ENCODE measurements at regions not wholly inside any gene's neighbourhood (a gene's known extent, or its start where the extent isn't known, plus 50 kb on each side); places are given as distances from the start of the nearest gene placed in this dataset.

DNA sequence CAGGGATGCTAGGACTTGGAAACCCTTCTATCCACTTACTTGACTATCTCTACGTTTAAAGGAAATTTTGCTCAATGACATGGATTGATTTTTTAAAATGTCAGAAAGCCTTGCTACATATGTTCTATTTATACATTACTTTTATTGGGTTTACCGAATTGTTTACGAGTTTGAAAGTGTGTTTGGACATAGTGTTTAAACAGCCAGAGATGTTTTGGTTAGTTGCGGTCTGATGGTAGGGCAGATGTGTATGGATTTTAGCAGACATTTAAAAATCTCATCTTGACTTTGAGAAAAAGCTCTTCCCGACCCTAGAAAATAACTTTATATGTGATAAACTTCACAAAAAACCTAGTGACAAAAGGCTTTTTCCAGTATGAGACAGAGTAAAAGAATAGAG is 513.7 kb downstream of the PLA2G4A start:
- no peaks in the 10 kb centered on the region for H3K27me3 Mint-ChIP-seq (ENCODE audit: low read depth)
- H3K4me3 Mint-ChIP-seq, result no peak overlapping the region
- peaks cover 3% of the 10 kb centered on the region for H3K9me3 Mint-ChIP-seq
- no peak overlapping the region for H3K27ac Mint-ChIP-seq
- H3K4me1 Mint-ChIP-seq (ENCODE audit: low read depth), result no peaks in the 10 kb centered on the region
- H3K36me3 Mint-ChIP-seq (ENCODE audit: low read depth), result no peaks in the 10 kb centered on the region

DNA sequence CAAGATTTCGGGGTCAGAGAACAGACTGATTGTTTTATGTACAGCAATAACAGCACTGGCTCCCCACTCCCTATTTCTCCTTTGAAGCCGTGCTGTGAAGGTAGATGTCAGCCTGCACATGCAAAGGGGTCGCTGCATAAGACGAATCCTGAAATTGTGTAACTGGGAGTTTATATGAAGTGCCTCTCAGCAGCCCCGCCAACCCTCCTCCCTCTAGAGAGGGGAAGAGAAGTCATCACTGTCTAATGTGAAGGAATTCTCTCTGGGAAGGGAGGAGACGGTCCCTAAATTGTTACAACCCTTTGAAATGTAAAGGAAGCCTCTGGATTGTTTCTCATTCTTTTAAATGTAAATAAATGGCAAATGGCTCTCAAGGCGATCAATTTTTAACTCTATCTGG is 545.3 kb downstream of the PLA2G4A start:
- Mint-ChIP-seq H3K27me3 (ENCODE audit: low read depth) (no peaks in the 10 kb centered on the region), H3K9me3 (no peaks in the 10 kb centered on the region), H3K27ac (no peak overlapping the region), H3K4me1 (ENCODE audit: low read depth) (no peaks in the 10 kb centered on the region), H3K4me3 (no peak overlapping the region), H3K36me3 (ENCODE audit: low read depth) (no peaks in the 10 kb centered on the region)

DNA sequence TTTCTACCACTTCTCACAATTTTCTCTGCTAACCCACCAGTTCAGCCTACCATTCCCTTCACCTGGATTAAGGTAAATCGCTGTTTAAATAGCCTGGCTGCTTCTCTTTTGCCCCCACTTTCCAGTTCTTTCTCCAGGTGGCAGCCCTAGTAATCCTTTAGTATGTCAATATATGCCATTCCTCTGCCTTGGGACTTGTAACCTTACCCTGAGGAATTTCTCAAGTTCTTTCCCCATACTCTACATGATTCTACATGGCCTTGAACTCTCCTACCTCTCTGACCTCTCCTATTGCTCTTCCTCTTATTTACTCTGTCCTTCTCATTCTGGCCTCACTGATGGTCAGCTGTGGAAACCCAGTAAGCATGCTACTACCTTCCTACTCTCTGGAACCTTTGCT is 546.0 kb downstream of the PLA2G4A start:
- H3K4me1 Mint-ChIP-seq (ENCODE audit: low read depth), result no peaks in the 10 kb centered on the region
- H3K36me3 Mint-ChIP-seq (ENCODE audit: low read depth), result no peaks in the 10 kb centered on the region
- no peak overlapping the region for H3K27ac Mint-ChIP-seq
- no peak overlapping the region for H3K4me3 Mint-ChIP-seq
- no peaks in the 10 kb centered on the region for H3K9me3 Mint-ChIP-seq
- H3K27me3 Mint-ChIP-seq (ENCODE audit: low read depth), result no peaks in the 10 kb centered on the region

DNA sequence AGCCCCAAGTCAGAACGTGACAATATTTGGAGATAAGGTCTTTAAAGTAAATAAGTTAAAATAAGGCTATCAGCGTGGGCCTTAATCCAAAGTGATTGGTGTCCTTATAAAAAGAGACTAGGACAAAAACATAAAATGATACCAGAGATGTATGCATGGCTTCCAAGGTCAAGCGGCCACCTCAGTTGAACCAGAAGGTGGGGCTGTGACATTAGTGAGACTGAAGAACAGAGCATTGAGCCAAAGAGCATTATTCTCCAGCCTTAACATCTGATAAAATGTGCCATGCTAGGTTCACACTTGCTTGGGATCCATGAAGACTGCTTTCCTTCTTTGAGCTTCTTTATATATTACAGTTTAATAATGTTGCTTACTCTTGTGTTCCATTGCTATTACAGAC is 554.6 kb downstream of the PLA2G4A start:
- Mint-ChIP-seq H3K27ac (no peak overlapping the region), H3K36me3 (ENCODE audit: low read depth) (no peaks in the 10 kb centered on the region), H3K27me3 (ENCODE audit: low read depth) (no peaks in the 10 kb centered on the region), H3K4me1 (ENCODE audit: low read depth) (no peaks in the 10 kb centered on the region), H3K4me3 (no peak overlapping the region), H3K9me3 (no peaks in the 10 kb centered on the region)

DNA sequence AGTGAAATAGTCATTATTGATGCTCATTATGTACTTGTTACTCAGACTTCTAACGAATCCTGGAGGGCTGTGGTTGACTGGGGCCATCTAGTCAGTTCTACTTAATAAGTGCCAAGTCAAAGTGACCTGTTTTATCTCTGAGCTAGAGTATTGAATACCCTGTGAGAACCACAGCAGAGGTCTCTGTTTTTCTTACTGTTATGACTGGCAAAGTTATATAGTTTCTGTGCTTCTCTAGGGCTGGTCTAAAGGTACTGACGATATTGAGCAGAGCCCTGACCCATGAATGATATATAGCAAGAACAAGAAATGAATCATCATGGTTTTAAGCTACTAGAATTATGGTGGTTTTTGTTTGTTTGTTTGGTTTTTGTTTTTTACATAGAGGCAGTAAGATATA is 555.8 kb downstream of the PLA2G4A start:
- no peaks in the 10 kb centered on the region for H3K27me3 Mint-ChIP-seq (ENCODE audit: low read depth)
- no peaks in the 10 kb centered on the region for H3K36me3 Mint-ChIP-seq (ENCODE audit: low read depth)
- no peak overlapping the region for H3K27ac Mint-ChIP-seq
- H3K9me3 Mint-ChIP-seq, result no peaks in the 10 kb centered on the region
- no peaks in the 10 kb centered on the region for H3K4me1 Mint-ChIP-seq (ENCODE audit: low read depth)
- H3K4me3 Mint-ChIP-seq, result no peak overlapping the region

DNA sequence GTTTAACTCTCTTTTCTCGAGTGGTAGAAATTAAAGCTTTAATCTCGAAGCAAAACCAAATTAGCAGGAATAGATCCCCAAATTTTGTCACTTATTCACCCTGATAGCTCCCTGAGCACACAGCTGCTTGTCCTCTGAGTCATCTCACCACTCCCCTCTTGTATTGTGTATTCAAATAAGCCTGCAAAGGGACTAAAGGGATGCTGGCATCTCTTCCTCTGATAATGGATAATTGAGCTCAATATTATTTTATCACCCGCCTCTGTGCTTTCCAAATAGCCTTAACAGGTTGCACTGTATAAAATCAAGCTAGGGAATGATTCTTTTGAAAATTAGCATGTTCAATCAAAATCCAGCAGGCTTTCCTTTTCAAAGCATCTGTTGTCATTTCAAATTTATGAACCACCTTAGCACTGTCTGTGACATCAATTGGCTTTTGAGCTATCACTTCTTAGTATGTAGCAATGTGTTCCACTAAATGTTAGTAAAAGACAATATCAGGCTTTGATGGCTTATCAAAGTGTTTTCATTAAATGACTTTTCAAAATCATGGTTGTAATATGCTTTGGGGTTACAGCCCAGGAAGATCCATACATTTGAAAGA is 561.6 kb downstream of the PLA2G4A start:
- Mint-ChIP-seq H3K4me3 (no peak overlapping the region), H3K9me3 (no peaks in the 10 kb centered on the region), H3K36me3 (ENCODE audit: low read depth) (no peaks in the 10 kb centered on the region), H3K4me1 (ENCODE audit: low read depth) (no peaks in the 10 kb centered on the region), H3K27me3 (ENCODE audit: low read depth) (no peaks in the 10 kb centered on the region), H3K27ac (no peak overlapping the region)

DNA sequence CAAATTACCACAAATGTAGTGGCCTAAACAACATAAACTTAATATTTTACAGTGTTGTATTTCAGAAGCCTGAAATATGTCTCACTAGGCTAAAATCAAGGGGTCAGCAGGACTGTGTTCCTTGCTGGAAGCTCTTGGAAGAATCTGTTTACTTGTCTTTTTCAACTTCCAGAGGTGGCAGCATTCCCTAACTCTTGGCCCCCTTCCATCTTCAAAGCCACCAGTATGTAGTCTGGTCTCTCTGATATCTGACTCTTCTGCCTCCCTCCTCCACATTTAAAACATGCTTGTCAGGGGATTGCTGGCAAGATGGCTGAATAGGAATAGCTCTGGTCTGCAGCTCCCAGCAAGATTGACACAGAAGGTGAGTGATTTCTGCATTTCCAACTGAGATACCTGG is 567.5 kb downstream of the PLA2G4A start:
- Mint-ChIP-seq H3K4me1 (ENCODE audit: low read depth) (no peaks in the 10 kb centered on the region), H3K27ac (no peak overlapping the region), H3K9me3 (peaks cover 5% of the 10 kb centered on the region), H3K27me3 (ENCODE audit: low read depth) (no peaks in the 10 kb centered on the region), H3K36me3 (ENCODE audit: low read depth) (no peaks in the 10 kb centered on the region), H3K4me3 (no peak overlapping the region)

DNA sequence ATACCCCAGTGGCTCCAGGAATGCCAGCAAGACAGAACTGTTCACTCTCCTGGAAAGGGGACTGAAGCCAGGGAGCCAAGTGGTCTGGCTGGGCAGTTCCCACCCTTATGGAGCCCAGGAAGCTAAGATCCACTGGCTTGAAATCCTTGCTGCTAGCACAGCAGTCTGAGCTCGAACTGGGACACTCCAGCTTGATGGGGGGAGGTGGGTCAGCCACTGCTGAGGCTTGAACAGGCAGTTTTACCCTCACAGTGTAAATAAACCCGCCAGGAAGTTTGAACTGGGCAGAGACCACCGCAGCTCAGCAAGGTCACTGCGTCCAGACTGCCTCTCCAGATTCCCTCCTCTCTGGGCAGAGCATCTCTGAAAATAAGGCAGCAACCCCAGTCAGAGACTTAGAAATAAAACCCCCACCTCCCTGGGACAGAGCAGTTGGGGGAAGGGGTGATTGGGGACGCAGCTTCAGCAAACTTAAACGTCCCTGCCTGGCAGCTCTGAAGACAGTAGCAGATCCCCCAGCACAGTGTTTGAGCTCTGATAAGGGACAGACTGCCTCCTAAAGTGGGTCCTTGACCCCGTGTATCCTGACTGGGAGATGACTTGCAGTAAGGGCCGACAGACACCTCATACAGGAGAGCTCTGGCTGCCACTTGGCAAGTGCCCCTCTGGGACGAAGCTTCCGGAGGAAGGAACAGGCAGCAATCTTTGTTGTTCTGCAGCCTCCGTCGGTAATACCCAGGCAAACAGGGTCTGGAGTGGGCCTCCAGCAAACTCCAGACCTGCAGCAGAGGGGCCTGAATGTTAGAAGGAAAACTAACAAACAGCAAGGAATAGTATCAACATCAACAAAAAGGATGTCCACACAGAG is 568.4 kb downstream of the PLA2G4A start:
- H3K27ac Mint-ChIP-seq, result no peak overlapping the region
- no peaks in the 10 kb centered on the region for H3K36me3 Mint-ChIP-seq (ENCODE audit: low read depth)
- no peaks in the 10 kb centered on the region for H3K4me1 Mint-ChIP-seq (ENCODE audit: low read depth)
- no peaks in the 10 kb centered on the region for H3K27me3 Mint-ChIP-seq (ENCODE audit: low read depth)
- H3K4me3 Mint-ChIP-seq, result no peak overlapping the region
- H3K9me3 Mint-ChIP-seq, result peaks cover 5% of the 10 kb centered on the region

DNA sequence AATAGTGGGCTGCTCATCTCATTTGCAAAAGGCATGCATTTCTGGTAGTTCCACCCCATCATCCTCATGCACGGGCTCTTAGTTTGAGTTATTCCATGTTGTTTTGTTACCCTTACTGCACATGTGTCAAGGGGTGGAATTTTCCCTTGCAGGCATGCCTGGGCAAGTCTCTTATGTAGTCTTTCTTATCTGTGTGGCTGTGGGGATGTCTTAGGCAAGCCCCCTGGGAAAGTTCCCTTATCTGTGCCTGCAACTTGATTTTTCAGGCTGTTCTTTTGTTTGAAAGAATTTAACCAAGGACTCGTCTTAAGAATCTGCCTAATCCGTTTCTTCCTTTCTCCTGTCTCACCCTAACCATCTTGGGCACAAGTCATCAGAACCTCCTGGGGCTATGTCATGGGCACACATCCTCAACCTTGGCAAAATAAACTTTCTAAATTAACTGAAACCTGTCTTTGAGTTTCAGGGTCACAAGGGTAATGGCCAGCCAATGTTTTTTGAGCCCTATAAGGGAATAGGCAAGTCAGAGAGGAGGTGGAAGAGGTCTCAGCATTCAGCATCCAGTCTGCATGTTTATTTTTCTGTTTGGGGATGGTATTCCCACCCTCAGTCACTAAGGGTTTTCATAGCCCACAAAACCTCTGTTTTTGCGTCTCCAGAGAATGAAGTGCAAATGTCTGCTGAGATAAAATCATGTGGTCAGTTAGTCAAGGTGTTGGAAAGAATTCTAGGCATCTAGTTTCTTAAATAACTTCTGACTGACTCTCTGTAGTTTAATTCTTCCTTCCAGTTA is 579.7 kb downstream of the PLA2G4A start:
- Mint-ChIP-seq H3K27ac (no peak overlapping the region), H3K4me1 (ENCODE audit: low read depth) (no peaks in the 10 kb centered on the region), H3K27me3 (ENCODE audit: low read depth) (no peaks in the 10 kb centered on the region), H3K4me3 (no peak overlapping the region), H3K36me3 (ENCODE audit: low read depth) (no peaks in the 10 kb centered on the region), H3K9me3 (peaks cover 4% of the 10 kb centered on the region)

DNA sequence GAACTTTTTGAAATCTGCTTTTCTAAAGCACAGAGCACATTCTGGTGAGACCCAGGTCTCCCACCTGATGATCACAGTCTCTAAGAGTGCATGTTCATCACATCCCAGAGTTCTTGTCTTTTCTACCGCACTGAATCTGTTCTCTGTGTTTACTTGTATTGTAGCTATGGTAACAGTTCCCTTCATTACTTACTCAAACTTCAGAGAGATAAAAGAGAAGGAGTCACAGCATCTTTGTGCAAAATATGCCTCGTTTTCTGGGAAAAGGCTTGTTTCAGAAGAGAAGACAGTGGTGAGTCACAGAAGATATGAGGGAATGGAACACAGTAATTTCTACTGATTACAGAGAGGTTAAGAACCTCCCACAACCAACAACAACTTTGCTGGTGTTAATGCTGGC is 580.6 kb downstream of the PLA2G4A start:
- Mint-ChIP-seq H3K9me3 (peaks cover 4% of the 10 kb centered on the region), H3K27ac (no peak overlapping the region), H3K36me3 (ENCODE audit: low read depth) (no peaks in the 10 kb centered on the region), H3K27me3 (ENCODE audit: low read depth) (no peaks in the 10 kb centered on the region), H3K4me3 (no peak overlapping the region), H3K4me1 (ENCODE audit: low read depth) (no peaks in the 10 kb centered on the region)

DNA sequence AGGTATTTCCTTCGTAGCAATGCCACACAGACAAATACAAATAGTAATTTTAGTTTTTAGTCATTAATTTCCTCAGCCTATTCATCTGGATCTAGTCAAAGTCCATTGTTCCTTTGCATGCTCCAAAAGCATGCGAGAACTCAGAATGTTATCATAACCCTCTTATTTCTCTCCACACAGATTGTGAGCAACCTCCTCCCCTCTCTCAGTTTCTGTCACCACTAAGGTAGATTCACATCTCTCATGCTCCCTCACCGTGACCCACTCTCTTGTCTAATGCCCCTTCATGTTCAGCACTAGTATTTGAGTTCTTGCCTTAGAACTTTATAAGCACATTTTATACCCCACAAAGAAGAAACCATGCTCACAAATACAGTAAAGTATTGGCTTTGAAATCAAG is 582.4 kb downstream of the PLA2G4A start:
- H3K4me3 Mint-ChIP-seq, result no peak overlapping the region
- H3K4me1 Mint-ChIP-seq (ENCODE audit: low read depth), result no peaks in the 10 kb centered on the region
- H3K27ac Mint-ChIP-seq, result no peak overlapping the region
- H3K27me3 Mint-ChIP-seq (ENCODE audit: low read depth), result no peaks in the 10 kb centered on the region
- no peaks in the 10 kb centered on the region for H3K36me3 Mint-ChIP-seq (ENCODE audit: low read depth)
- H3K9me3 Mint-ChIP-seq, result peaks cover 4% of the 10 kb centered on the region

DNA sequence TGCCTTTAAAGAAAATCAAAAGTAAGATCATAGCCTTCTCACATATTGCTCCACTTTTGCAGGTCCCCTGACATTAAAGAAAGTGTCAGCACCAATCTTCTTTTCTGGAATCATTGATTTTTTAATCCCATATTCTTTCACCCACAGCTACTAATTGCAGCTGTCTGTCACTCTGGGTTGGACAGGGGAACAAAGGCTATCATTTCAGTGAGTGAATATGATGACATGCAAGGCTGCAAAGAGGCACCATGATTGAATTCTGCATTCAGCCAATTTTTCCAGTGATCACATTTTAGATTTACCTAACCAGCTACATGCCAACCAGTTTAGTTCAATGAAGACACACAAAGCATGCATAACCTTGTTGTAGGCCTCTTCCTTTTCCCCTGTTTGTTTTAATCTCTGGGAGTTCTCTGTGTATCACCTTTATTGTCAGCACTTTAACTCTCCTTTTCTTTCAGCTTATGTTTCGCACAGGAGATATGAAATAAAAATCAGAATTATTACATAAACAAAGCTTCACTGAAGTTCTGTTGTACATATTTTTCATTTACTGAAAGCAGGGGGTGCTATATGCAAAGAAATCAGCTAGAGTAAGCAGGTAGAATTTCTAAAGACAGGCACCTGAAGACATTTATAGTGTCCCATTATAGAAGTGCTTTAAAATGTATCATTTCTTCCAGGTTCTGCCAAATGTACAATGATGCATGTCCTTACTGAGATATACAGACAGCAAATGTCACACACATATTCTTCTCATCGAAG is 584.8 kb downstream of the PLA2G4A start:
- Mint-ChIP-seq H3K36me3 (ENCODE audit: low read depth) (no peaks in the 10 kb centered on the region), H3K4me1 (ENCODE audit: low read depth) (no peaks in the 10 kb centered on the region), H3K27me3 (ENCODE audit: low read depth) (no peaks in the 10 kb centered on the region), H3K9me3 (peaks cover 4% of the 10 kb centered on the region), H3K4me3 (no peak overlapping the region), H3K27ac (no peak overlapping the region)

DNA sequence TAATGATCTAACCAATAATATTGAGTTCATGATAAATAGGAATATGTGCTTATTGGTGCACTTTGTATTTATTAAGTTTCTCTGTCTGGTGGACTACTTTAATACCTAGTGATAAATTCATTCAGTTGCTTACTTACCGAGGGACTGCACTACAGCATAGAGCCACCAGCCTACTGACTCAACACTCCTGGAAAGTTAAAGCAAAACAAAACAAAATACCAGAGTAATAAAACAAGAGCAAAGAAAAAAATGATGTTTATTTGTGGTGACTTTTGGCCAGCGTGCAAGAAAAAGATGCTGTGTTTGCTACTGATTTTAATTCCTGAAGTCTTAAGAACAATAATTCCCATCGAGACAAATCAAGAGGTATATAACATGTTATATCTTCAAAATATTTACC is 586.3 kb downstream of the PLA2G4A start:
- Mint-ChIP-seq H3K27ac (no peak overlapping the region), H3K4me1 (ENCODE audit: low read depth) (no peaks in the 10 kb centered on the region), H3K9me3 (no peaks in the 10 kb centered on the region), H3K4me3 (no peak overlapping the region), H3K36me3 (ENCODE audit: low read depth) (no peaks in the 10 kb centered on the region), H3K27me3 (ENCODE audit: low read depth) (no peaks in the 10 kb centered on the region)

DNA sequence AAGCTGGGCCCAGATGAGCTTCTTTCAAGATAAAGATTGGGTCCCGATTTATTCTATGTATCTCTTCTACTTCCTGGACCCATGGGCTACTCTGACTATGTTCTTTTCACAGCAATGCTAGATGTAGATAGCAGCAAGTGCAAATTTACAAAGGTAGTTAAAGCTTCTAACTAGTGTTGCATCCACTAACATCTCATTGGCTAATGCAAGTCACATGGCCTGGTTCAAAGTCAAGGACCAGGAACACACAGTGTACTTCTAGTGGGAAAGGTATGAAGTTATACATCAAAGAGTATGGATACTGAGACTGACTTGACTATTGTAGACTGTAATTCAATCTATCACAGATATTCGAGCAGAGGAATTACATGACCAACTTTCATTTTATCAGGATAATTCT is 588.8 kb downstream of the PLA2G4A start:
- Mint-ChIP-seq H3K9me3 (no peaks in the 10 kb centered on the region), H3K27ac (no peak overlapping the region), H3K27me3 (ENCODE audit: low read depth) (no peaks in the 10 kb centered on the region), H3K4me3 (no peak overlapping the region), H3K36me3 (ENCODE audit: low read depth) (no peaks in the 10 kb centered on the region), H3K4me1 (ENCODE audit: low read depth) (no peaks in the 10 kb centered on the region)

All from T-helper 1 cell treated with Interleukin-12 subunit alpha and Interleukin-12 subunit beta and Interleukin-4 antibody, amounts not matched to agents 30 μg/mL and 1 μg/mL, for 36 hours (primary cell).